Superior temporal gyrus (tissue), 1 donor: ENCODE measurements at regions not wholly inside any gene's neighbourhood (a gene's known extent, or its start where the extent isn't known, plus 50 kb on each side); places are given as distances from the start of the nearest gene placed in this dataset.

Experiments used
- DNase-seq: peaks from one replicate; pipeline ENCODE4 v3.0.0-alpha.2; 2016; ENCODE audit errors: extremely low spot score

GRCh38 chr14:97395068-97395467 lies 597.9 kb downstream of the VRK1 start:
- no peak for DNase-seq

- DNase-seq: no peak
Observed at GRCh38 chr14:97401714-97402113, 604.5 kb downstream of the VRK1 start.

GRCh38 chr14:97402279-97402678 lies 605.1 kb downstream of the VRK1 start:
- DNase-seq: no peak

GRCh38 chr14:97407701-97408407 lies 610.7 kb downstream of the VRK1 start:
- DNase-seq: no peak

GRCh38 chr14:97408503-97408902 lies 611.3 kb downstream of the VRK1 start:
- DNase-seq: no peak

- DNase-seq: no peak
Observed at GRCh38 chr14:97408937-97409815, 612.0 kb downstream of the VRK1 start.

- peak; percentile 64 for DNase-seq
Observed at GRCh38 chr14:97410667-97411620, 613.8 kb downstream of the VRK1 start.

GRCh38 chr14:97411938-97412612 lies 614.9 kb downstream of the VRK1 start:
- no peak for DNase-seq

GRCh38 chr14:97413022-97413539 lies 615.9 kb downstream of the VRK1 start:
- DNase-seq: peak; percentile 44

- DNase-seq: no peak
Observed at GRCh38 chr14:97413966-97414717, 617.0 kb downstream of the VRK1 start.

- no peak for DNase-seq
Observed at GRCh38 chr14:97414718-97415098, 617.5 kb downstream of the VRK1 start.

GRCh38 chr14:97415907-97416306 lies 618.7 kb downstream of the VRK1 start:
- no peak for DNase-seq

GRCh38 chr14:97416550-97416949 lies 619.4 kb downstream of the VRK1 start:
- DNase-seq: no peak

- no peak for DNase-seq
Observed at GRCh38 chr14:97417331-97417730, 620.1 kb downstream of the VRK1 start.

GRCh38 chr14:97420211-97420610 lies 623.0 kb downstream of the VRK1 start:
- no peak for DNase-seq

- DNase-seq: no peak
Observed at GRCh38 chr14:97426776-97427175, 629.6 kb downstream of the VRK1 start.

- DNase-seq: no peak
Observed at GRCh38 chr14:97428808-97429440, 631.7 kb downstream of the VRK1 start.

GRCh38 chr14:97432586-97432985 lies 635.4 kb downstream of the VRK1 start:
- DNase-seq: no peak

GRCh38 chr14:97441740-97442362 lies 644.7 kb downstream of the VRK1 start:
- DNase-seq: no peak
